ENCODE measurements at regions not wholly inside any gene's neighbourhood (a gene's known extent, or its start where the extent isn't known, plus 50 kb on each side); places are given as distances from the start of the nearest gene placed in this dataset.

DNA sequence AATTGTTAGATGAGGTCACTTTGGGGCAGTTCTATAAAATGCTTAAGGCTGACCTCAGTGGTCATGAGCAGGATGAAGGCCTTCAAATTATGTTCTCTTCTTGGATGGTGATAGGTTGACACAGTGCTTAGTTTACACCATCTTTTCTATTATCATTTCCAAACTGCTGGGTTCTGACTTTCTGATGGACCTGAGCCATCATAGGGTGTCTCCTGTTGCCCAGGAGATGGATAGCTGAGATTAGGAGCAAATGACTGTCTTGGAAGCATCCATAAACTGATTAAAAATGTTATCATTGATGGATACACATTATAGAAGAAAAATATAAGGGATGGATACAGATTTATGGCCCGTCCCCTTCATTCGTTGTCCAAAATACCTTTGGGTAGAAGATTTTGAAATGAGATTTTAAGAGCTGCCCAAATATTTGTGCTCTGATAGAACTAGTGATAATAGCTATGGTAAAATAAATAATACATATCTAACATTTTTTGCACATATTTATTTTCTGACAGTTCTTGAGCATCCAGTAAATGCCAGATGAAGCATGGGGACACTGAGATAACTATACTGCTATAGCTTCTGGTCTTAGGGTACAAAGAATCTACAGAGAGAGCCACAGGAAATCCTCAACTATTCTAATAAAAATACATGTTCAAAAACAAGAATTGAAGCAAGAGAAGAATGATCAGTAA, 839.4 kb upstream of the LCORL start:
- TF ChIP-seq, protein P1, sequence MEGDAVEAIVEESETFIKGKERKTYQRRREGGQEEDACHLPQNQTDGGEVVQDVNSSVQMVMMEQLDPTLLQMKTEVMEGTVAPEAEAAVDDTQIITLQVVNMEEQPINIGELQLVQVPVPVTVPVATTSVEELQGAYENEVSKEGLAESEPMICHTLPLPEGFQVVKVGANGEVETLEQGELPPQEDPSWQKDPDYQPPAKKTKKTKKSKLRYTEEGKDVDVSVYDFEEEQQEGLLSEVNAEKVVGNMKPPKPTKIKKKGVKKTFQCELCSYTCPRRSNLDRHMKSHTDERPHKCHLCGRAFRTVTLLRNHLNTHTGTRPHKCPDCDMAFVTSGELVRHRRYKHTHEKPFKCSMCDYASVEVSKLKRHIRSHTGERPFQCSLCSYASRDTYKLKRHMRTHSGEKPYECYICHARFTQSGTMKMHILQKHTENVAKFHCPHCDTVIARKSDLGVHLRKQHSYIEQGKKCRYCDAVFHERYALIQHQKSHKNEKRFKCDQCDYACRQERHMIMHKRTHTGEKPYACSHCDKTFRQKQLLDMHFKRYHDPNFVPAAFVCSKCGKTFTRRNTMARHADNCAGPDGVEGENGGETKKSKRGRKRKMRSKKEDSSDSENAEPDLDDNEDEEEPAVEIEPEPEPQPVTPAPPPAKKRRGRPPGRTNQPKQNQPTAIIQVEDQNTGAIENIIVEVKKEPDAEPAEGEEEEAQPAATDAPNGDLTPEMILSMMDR (IDR thresholded peaks at IDR 0.05; ENCODE audit: insufficient read depth, missing control alignments), result no peak
- no peak for FAIRE-seq
- no peak for DNase-seq (ENCODE audit: insufficient read length, low spot score)

DNA sequence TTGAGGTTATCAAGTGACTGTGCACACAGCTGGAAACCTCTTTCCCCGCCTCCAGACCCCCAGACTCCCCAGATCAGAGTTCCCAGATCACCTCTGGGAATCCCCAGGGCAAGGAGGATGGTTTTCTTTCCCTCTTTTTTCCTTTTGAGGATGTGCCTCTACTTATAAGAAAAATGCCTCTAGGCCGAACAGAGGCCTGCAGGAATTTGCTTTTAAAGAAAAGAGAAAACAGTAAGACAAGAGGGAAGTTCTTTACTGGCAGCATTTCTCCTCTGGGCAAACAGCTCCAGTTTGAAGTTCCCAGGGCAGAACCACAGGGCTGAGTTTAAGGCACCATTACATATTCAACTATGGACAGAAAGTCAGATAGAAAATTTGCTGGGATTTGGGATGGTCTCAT, 837.9 kb upstream of the LCORL start:
- FAIRE-seq, result no peak
- TF ChIP-seq, protein P1 (IDR thresholded peaks at IDR 0.05; ENCODE audit: insufficient read depth, missing control alignments), result no peak
- DNase-seq (ENCODE audit: insufficient read length, low spot score), result no peak

DNA sequence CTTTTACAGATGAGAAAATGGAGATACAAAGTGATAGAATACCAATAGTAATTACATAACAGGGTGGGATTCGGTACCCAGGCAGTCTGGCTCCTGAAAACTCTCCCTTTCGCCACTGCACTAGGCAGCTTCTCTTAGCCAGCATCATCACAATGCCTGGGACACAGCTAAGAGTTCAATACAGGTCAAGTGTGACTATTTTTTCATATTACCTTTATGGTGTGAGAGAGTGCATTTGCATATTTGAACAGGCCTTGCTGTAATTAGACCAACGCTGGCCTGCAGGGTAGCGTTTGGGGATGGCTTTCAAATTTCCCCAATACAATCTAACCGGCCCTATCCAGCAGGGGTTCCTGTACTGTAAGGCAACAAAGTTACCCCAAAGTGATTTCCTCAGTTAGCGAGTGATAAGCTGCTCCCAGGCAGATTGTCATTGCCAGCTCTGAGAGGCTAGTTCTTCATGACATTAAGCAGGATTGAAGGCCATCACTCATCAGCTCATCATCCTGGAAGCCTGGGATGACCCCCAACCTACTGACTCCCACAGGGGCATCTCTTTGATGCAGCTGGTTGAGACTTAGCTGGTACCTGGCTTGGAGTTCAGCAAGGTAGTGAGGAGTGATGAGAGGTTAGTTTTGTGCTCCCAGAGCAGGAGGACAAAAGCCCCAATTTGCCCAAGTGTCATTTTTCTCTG, 836.8 kb upstream of the LCORL start:
- FAIRE-seq, result no peak
- DNase-seq (ENCODE audit: insufficient read length, low spot score), result no peak
- TF ChIP-seq, protein P1 (IDR thresholded peaks at IDR 0.05; ENCODE audit: insufficient read depth, missing control alignments), result no peak

DNA sequence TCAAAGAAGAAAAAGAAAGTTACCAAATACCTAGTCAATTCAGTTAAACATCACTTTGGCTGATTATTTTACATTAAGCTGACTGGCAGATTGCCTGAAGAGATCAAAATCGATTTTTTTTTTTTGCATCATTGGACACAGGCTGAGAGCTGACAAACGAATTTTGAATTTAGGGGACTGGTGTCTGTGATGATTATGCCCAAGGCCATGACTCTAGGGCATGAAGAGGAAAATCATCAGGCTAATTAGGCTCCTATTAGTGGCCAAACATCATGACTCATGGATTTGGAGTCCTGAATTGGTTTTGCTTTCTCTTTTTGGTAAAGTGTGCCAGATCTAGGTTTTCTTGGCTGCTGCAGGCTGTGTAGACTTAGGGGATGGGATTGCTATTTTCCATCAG, 829.3 kb upstream of the LCORL start:
- TF ChIP-seq, protein P1 (IDR thresholded peaks at IDR 0.05; ENCODE audit: insufficient read depth, missing control alignments), result no peak
- FAIRE-seq (no peak), DNase-seq (ENCODE audit: insufficient read length, low spot score) (no peak)

DNA sequence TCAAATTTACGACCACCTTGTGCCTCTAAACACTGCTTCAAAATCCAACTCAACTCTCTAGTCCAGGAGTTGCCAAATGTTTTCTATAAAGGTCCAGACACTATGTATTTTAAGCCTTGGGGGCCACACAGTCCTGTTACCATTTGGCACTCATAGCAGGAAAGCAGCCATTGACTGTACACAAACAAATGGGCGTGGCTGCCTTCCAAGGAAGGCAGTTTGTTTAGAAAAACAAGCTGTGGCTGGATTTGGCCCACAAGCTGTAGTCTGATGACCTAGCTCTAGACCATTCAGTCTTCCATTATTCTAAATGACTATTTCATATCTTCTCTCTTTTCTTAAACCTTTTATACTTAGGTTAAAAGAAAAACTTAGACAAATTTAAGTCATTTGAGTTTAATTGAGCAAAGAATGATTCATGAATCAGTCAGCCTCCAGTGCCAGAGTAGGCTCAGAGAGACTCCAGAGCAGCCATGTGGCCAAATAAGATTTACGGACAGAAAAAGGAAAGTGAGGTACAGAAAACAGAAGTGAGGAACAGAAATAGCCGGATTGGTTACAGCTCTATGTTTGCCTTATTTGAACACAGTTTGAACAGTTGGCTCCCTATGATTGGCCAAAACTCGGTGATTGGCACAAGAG, 825.8 kb upstream of the LCORL start:
- TF ChIP-seq, protein P1 (IDR thresholded peaks at IDR 0.05; ENCODE audit: insufficient read depth, missing control alignments), result no peak
- DNase-seq (ENCODE audit: insufficient read length, low spot score) (no peak), FAIRE-seq (no peak)

DNA sequence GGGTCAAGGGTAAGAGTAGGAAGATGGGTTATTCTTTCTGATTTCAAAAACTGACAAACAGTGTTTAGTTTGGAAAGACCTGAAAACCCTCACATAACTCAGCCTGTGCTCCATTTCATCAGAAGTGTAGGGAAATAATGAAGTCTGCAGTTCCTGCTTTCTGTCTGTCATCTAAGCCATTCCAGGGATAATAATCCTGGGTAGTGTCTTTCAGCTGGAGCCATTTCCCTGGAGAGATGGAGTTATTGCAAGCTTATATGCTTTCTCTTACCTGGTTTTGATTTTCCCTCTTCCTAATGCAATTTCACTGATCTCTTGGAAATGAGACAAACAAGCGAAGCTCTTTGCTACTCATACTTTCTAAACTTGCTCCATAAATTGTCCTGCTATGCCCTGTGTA, 824.8 kb upstream of the LCORL start:
- FAIRE-seq (no peak), DNase-seq (ENCODE audit: insufficient read length, low spot score) (no peak)
- TF ChIP-seq, protein P1 (IDR thresholded peaks at IDR 0.05; ENCODE audit: insufficient read depth, missing control alignments), result no peak

DNA sequence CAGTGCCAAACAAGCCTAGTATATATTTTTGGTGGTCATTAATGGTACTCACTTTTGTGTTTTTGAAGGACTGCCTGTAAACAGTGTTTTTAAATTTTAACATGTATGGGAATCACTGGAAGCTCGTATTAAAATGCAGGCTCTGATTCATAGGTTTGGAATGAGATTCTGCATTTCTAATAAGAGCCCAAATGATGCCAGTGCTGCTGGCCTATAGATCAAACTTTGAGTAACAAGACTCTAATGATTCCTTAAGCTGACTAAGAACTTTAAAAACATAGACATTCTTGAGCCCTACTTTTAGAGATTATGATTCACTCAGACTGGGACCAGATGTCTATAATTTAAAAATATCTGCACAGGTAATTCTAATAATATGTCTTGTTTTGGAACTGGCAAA, 823.2 kb upstream of the LCORL start:
- FAIRE-seq (no peak), DNase-seq (ENCODE audit: insufficient read length, low spot score) (no peak)
- TF ChIP-seq, protein P1 (IDR thresholded peaks at IDR 0.05; ENCODE audit: insufficient read depth, missing control alignments), result no peak
